NCI-H82 (cell line): ENCODE measurements at regions not wholly inside any gene's neighbourhood (a gene's known extent, or its start where the extent isn't known, plus 50 kb on each side); places are given as distances from the start of the nearest gene placed in this dataset.

Experiments
- DNase-seq: peaks from one replicate; lab custom pipeline; 2025; lab: John Stamatoyannopoulos, UW

GRCh38 chr18:31213641-31214040 lies 51.0 kb upstream of the DSC1 start:
- DNase-seq: no peak

DNA sequence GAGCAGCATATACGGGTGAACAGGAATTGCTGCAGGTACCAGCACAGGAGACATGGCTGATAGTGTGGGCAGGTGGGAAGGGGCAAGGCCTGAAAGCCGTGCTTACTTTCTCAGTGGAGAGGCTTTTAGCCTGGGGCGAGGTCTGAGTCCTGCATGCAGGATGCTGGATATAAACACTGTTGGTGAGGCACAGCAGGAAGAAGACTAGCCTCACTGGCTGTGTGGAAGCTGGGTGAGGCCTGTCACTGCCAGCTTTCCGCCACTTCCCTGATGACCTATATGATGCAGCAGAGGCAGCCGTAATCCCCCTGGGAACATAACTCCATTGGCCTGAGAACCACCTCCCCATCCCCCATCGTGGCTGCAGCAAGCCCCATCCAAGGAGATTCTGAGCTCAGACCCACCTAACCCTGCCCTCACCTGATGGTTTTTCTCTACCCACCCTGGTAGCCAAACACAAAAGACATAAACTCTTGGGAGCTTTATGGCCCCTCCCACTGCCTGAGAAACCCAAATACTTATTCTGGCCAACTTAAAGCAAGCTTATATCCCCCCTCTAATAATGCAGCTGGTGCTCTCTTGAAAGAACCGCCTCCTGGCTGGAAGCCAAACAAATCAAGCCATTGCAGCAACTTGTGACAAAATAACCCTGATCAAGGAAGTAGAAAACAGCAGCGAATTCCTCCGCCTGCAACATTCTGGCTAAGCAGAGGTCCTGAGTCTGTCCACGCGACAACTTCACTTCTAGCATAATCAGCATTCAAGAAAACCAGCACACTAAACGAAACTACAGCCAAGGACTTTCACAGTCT lies 54.6 kb upstream of the DSC1 start:
- peak; percentile 25 for DNase-seq

DNA sequence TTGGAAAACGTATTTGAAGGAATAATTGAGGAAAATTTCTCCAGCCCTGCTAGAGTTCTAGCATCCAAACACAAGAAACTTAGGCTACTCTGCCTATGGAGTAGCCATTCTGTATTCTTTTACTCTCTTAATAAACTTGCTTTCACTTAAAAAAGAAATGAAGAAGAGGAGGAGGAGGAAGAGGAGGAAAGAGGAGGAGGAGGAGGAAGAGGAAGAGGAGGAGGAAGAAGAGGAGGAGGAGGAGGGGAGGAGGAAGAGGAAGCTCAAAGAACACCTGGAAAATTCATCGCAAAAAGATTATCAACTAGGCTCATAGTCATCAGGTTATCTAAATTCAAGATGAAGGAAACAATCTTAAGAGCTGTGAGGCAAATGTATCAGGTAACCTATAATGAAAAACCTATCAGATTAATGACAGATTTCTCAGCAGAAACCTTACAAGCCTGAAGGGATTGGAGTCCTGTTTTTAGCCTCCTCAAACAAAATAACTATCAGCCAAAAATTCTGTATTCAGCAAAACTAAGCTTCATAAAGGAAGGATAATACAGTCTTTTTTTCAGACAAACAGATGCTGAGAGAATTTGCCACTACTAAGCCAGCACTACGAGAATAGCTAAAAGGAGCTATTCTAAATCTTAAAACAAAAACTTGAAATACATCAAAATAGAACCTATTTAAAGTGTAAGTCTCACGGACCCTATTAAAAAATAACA lies 56.2 kb upstream of the DSC1 start:
- no peak for DNase-seq

GRCh38 chr18:31219395-31219794 lies 56.7 kb upstream of the DSC1 start:
- no peak for DNase-seq

DNA sequence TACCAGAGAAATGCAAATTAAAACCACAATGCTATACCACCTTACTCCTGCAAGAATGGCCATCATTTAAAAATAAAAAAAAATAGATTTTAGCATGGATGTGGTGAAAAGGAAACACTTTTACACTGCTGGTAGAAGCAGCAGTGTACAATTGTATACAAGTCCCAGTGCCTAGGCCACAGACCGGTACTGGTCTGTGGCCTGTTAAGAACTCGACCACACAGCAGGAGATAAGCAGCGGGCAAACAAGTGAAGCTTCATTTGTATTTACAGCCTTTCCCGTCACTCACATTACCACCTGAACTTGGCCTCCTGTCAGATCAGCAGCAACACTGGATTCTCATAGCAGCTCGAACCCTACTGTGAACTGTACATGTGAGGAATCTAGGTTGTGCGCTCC lies 60.7 kb upstream of the DSC1 start:
- no peak for DNase-seq

GRCh38 chr18:31225668-31226067 lies 63.0 kb upstream of the DSC1 start:
- DNase-seq: no peak

DNA sequence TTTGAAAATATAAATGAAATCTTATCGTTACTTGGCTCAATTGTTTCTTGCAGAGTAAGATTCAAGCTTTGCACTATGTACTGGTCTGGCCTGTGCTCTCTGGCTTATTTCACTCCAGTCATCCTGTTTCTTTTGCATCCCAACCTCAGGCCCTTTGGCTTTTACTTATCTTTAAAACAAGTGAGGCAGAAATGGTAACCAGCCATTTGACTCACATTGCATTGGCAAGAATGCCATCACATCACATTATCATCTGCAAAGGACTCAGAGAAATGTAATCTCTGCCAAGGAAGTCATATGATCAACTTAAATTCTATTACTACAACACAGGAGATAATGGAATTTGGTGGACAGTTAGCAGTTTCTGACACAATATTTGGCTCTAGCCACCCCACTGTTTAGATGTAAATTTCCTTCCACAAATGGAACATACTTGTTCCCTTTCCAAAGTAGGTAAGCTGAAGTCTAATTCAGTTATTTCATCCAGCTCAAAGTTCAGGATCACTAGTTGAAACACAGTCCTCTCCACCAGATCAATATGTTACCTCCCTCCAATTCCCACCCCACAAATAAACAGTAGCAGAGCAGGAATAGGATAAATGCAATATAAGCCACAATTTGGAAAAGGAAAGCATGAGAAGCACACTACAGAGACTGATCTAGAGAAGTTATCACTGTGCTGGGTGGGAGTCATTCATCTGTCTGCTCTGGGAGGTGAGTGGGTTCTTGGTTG lies 65.0 kb upstream of the DSC1 start:
- no peak for DNase-seq

DNA sequence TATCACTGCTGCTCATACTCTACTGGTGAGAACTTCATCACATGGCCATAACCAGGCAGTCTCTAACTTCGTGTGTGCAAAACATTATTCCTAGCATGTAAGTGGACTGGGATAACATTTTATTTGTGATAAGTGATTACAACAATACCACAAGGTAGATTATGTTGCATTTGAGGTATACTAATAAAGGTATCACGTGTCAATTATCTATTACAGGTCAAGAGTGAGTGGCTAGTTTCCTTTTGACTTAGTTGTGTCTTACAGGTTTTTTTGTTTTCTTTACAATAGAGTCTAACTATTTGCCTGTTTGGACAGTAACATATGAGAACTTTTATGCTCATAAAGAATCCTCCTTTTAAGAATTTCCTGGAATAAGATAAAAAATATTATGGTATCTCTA lies 67.2 kb upstream of the DSC1 start:
- DNase-seq: no peak

DNA sequence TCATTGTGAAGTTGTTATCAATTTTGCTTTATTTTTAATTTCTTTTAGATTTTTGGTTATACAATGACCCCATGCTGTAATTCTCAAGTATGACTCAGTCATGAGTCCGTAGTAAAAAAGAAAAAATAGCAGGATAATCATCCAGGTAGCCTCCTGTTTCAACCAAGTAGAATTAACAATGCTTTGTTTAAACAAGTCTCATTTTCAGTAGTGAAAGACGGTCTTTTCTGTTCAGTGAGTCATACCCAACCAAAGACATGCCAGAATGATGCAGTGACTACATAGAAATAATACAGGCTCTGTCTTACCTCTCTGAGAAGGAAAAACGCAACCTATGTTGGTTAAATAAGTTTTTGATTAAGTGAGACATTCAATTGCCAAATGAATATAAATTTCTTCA lies 67.8 kb upstream of the DSC1 start:
- DNase-seq: no peak

GRCh38 chr18:31232013-31232412 lies 69.4 kb upstream of the DSC1 start:
- no peak for DNase-seq

DNA sequence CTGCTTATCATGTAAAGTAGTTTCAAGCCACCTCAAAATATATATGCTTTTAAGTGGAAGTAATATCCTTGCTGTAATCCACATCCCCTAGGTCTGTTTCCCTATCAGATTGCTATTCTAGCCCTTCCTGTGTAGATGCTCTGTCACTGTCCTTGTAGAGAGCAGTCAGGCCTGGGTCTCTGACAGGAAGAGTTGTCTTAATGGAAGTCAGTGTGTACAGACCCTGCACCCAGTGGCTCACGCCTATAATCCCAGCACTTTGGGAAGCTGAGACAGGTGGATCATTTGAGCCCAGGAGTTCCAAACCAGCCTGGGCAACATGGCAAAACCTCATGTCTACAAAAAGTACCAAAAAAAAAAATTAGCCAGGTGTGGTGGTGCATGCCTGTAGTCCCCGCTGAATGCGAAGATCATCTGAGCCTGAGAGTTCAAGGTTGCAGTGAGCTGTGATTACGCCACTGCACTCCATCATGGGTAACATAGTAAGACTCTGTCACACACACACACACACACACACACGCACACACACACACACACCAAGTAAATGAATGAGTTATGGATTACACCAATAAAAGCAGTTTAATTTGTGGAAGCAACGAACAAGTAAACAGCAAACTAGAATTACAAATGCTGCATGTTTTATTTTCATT lies 70.2 kb upstream of the DSC1 start:
- DNase-seq: no peak

- no peak for DNase-seq
Measured at GRCh38 chr18:31233621-31234275, 71.1 kb upstream of the DSC1 start.

- no peak for DNase-seq
Measured at GRCh38 chr18:31235856-31236255, 73.2 kb upstream of the DSC1 start.

GRCh38 chr18:31237142-31237541 lies 74.5 kb upstream of the DSC1 start:
- DNase-seq: no peak

GRCh38 chr18:31241425-31241824 lies 76.5 kb upstream of the DSG1 start:
- DNase-seq: no peak

DNA sequence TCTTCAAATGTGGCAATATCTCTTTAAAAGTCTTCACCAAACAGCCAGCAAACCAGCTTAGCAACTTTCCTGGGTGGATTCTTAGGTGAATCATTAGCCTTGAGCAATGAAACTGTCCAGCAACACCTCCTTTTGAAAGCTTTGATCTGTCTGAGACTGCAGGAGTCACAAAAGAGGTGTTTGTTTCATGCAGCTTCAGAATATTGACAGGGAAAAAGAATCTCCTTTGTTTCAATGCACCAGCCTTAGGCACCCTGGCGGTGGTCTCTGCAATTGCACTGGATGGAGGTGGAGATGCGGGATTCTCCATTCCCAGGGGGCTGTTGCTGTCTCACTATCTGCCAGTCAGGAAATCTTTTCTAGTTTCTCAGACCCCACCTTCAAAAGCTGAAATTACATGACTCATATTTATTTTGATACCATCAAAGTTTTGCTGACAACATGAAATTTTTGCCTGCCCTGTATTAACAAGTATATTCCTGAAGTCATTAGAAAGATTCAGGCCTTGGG lies 76.0 kb upstream of the DSG1 start:
- peak; percentile 37 for DNase-seq

DNA sequence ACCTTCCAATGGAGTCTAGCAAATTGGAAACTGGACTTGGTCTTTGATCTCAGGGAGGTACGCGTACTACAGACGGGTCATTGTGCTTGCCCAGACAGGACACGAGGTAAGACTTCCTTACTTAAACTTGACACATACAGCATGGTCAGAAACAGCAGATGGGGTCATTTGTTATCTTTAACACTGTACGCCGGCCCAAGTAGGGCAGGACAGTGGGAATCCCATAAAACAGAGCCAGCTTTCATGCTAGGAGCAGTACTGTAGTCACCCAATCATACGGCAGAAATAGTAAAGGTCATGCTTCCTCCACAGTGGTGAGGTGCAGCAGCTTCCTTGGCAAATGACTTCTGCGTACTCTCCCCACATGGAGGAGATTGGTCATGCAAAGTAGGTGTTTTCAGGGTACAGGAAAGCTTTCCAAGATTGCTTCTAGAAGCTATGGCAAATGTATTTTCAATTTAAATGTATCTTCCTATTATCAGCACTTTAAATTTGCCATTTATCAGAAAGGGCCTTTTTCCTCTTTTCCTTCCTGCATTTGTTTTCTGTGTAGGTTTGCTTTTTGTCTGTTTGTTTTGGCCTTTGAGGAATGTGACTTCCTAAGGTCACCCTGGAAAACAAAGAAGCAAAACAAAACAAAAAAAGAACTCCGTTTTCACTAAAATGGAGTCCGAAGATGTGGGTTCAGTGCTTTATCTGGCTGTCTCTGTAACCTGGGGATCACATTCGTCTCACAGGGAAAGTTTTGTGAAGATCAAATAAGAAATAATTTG lies 74.0 kb upstream of the DSG1 start:
- no peak for DNase-seq

DNA sequence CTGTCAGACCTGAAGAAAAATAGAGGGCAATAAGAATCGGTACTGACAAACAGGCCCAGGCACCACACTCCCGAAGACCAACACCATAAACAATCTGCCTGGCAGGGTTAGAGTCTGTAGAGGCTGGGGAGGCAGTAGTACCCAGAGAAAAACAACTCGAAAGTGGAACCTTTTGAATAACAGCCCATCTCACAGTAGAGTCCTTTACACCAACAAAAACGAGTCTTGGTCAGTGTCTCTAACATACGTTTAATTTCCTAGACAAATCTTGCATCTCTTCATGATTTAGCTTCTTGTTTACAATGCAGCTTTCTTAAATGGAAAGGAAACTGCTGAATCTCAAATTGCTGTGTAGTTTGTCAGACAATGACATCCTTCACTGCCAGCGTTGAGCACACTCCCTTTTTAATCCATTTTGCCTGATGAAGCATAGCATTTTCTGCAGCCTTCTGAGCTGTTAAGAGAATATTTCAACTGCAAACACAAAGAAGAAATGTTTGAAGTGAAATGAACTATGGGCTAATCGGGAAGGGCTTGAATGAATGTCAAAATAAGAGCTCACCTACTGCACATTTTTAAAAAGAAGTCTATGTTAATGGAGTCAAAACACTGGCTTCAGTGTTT lies 73.1 kb upstream of the DSG1 start:
- no peak for DNase-seq

- DNase-seq: no peak
Measured at GRCh38 chr18:31245820-31246219, 72.1 kb upstream of the DSG1 start.

DNA sequence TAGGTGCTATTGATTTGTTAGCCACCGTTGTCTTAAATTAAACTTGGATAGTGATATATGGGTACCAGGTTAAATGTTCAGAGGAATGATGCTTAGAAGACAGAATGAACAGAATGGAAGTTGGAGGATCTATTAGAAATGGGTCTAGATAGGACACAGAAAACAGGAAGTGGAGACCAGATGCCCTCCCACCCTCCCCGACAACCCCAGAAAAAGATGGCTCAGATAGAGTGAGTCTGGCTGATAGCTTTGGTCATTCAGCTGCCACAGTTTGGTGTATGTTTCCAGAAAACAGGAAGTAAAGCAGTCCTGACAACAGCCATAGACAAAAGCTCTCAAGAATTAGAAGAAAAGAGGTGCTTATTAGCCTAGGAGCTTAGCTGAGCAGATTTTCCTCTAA lies 71.5 kb upstream of the DSG1 start:
- no peak for DNase-seq
